Right lobe of liver (tissue), 4 donors: ENCODE measurements at regions not wholly inside any gene's neighbourhood (a gene's known extent, or its start where the extent isn't known, plus 50 kb on each side); places are given as distances from the start of the nearest gene placed in this dataset.

Experiments
- CTCF ChIP-seq, 4 donors: fragments of 200-600 bp in 3 of 4; fragments of 450-650 bp in 1 of 4; IDR thresholded peaks; one replicate each; pipeline versions ENCODE4 v1.5.1 to v1.8.0; 2016 to 2022; ENCODE audit warnings: antibody characterized with exemption in 4 of 4, mild to moderate bottlenecking in 2 of 4
- POLR2A ChIP-seq: fragments of 450-650 bp; IDR thresholded peaks from one replicate; pipeline ENCODE4 v1.6.1; 2017; ENCODE audit warnings: antibody characterized with exemption, mild to moderate bottlenecking
- donor health status: DM: no; HTN: no; CAD: no.
- donor health status: DM: no; HTN: no; CAD: no.
- donor health status: DM: no; HTN: yes; CAD: no.

- TF ChIP-seq CTCF (IDR thresholded peaks at IDR 0.05) (no peak), POLR2A (no peak)
These were observed 69.8 kb downstream of the MCFD2 start for GRCh38 chr2:46845542-46846486.
